Cardiac septum (tissue), 1 donor: ENCODE measurements at regions not wholly inside any gene's neighbourhood (a gene's known extent, or its start where the extent isn't known, plus 50 kb on each side); places are given as distances from the start of the nearest gene placed in this dataset.
"Not testable (repeated sequence)": the region's sequence is repeated elsewhere in the genome, so short reads cannot be mapped to it uniquely, and the experiment has no call there.

Source experiments
- DNase-seq: peaks from one replicate; pipeline ENCODE4 v3.0.0-alpha.2; 2020; ENCODE audit warnings: low spot score
- intact Hi-C: fragments of 100-400 bp; cut with DNase I; formaldehyde crosslinking; loops from one replicate; pipeline ENCODE4 v1.14.0; 2022
- donor health status: DM: no; HTN: no; CAD: no.

GRCh38 chr7:93751421-93751820 lies 139.1 kb downstream of the TFPI2 start:
- DNase-seq: no peak
- intact Hi-C loops: no loop called here

GRCh38 chr7:93750986-93751385 lies 139.6 kb downstream of the TFPI2 start:
- intact Hi-C loops: no loop called here
- no peak for DNase-seq

GRCh38 chr7:93747019-93747418 lies 143.5 kb downstream of the TFPI2 start:
- intact Hi-C loops: no loop called here
- DNase-seq: no peak

- intact Hi-C loops: no loop called here
- no peak for DNase-seq
These were observed 151.1 kb downstream of the TFPI2 start for GRCh38 chr7:93739424-93739823.

GRCh38 chr7:93737953-93738352 lies 152.6 kb downstream of the TFPI2 start:
- intact Hi-C loops: no loop called here
- no peak for DNase-seq

DNA sequence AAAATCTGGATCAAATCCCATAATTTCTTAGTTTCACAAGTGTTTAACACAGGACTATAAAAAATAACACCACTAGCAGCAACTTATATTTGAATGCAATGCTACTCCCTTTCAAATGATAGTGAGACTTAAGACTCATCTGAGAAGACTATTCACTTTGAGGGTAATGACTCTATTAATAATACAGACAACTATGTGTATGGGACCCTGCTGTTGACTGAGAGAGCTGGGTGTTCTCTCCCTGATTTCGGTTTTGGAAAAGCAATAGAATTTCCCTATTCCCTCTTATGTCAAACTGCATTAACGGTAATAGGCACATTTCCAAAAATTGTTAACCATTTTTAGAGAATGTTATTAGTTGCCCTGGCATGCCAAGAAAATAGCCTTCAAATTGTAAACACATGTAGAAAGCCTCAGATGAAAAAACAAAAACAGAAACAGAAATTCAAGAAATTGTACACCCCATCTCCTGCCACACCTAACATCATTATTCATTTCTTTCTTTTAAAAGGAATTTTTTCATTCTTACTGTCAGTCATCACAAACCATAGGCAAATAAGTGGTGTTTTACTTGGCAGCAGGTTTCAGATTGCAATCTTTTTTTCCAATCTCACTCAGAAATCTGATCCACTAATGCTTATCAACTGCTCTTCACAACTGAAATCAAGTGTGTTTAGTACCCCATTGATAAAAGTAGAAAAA lies 153.7 kb downstream of the TFPI2 start:
- intact Hi-C loops: no loop called here
- no peak for DNase-seq

DNA sequence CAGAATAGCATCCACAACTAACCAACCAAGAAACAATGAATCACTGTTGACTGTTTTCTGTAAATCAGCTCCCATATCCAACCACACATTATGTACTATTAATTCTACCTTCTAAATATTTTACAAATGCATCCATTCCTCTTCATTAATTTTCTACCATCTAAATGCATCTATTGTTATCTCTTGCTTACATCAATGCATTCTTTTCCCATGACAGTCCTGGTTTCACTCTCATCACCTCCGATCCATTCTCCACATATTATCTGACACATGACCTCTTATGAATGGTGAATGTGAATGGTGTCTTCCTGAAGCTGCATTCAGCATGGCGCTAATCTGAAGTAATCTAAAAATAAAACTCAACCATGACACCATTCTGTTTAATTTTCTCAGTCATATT lies 153.8 kb upstream of the CALCR start:
- no peak for DNase-seq
- intact Hi-C loops: no loop called here

- intact Hi-C loops: no loop called here
- DNase-seq: no peak
These were observed 151.4 kb upstream of the CALCR start for GRCh38 chr7:93725954-93726353.

GRCh38 chr7:93723424-93724124 lies 149.1 kb upstream of the CALCR start:
- intact Hi-C loops: no loop called here

DNA sequence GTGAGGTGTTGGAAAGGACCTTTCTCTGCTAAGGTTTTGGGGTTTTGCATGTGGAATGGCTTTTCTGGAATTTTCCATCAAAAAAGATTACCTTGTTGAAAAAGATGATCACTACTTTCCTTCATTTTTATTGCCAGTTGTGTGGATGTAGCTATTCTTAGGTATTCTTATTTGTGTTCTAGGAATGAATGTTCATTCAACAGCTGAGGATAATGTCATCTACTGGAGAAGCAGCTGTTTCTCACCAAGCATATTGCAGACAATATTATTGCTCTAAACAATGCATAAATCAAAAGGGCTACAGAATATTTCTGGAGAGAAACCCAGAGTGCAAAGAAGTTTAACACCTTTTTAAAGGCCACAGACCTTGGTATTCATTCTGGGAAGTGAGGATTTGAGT lies 145.6 kb upstream of the CALCR start:
- intact Hi-C loops: no loop called here
- DNase-seq: no peak

More at GRCh38 chr7:93723424-93724124, 149.1 kb upstream of the CALCR start:
- DNase-seq: peak; percentile 63

- intact Hi-C loops: no loop called here
- no peak for DNase-seq
These were observed 145.0 kb upstream of the CALCR start for GRCh38 chr7:93719546-93719945.

DNA sequence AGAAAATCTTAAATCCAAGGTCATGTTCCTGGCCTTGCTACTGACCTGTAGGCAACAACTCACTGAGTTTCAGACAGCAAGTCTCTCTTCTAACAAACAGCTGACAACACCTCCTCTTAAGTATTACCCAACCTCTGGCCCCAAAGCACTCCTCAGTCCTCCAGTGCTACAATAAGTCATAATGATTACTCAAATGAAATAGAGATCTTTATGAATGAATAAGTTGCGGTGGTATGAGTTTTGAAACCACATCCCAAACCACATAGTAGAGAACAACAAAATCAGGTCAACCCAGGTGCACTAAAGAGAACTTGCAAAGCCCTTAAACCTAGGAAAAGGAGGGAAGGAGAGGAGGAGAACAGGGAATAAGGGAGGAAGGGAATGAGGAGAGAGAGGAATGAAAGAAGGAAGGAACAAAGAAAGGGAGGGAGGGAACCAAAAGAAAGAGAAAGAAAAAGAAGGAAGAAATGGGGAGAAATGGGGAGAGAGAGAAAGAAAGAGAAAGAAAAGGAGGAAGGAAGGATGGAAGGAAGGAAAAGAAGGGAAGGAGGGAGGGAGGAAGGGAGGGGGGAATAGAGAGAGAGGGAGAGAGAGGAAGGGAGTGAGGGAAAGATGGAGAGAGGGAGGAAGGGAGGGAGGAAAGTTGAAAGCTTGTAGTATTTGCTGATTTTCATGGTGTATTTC lies 142.8 kb upstream of the CALCR start:
- intact Hi-C loops: no loop called here
- no peak for DNase-seq

DNA sequence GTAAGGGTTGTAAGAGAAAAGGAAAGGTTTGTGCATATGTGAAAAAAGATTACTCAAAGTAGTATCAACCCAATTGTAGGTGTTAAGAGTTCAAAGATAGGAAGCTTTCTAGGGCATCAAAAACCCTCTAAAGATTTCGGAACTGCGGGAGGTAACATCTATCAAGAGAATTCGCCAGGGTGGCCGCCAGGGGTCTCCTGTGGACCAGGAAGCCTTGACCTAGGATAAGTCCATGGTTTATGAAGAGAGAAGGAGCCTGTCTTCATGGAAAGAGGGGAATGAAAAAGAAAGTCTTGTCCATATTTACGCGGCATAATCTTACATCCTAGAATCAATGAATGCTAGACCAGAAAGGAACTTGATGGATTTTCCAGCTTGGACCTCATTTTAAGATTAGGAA lies 140.7 kb upstream of the CALCR start:
- DNase-seq: peak; percentile 69
- intact Hi-C loops: no loop called here

- intact Hi-C loops: no loop called here
- DNase-seq: no peak
These were observed 137.4 kb upstream of the CALCR start for GRCh38 chr7:93711926-93712325.

GRCh38 chr7:93708255-93708654 lies 133.7 kb upstream of the CALCR start:
- intact Hi-C loops, DNase-seq: not testable (repeated sequence)

- intact Hi-C loops: no loop called here
These were observed 132.7 kb upstream of the CALCR start for GRCh38 chr7:93707249-93707648.

GRCh38 chr7:93706162-93706561 lies 131.6 kb upstream of the CALCR start:
- DNase-seq, intact Hi-C loops: not testable (repeated sequence)

More at GRCh38 chr7:93707249-93707648, 132.7 kb upstream of the CALCR start:
- no peak for DNase-seq

DNA sequence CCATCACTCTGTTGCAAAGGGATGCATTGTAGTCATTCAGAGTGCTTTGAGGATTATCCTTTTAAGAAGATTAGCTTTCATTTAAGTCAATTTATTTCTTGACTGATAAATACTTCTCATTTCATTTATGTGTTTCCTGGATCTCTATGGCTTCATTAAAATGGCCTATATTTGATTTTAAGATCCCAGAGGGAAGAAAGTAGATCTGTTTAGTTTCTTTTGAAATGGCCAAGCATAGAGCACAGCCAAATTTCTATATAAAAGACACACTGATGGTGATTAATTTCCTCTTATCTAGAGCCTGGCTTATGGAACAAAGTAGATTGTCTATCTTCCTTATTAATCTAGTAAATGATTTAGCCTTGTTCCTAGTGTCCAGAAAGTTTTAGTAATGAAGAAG lies 129.7 kb upstream of the CALCR start:
- intact Hi-C loops: no loop called here
- DNase-seq: no peak

DNA sequence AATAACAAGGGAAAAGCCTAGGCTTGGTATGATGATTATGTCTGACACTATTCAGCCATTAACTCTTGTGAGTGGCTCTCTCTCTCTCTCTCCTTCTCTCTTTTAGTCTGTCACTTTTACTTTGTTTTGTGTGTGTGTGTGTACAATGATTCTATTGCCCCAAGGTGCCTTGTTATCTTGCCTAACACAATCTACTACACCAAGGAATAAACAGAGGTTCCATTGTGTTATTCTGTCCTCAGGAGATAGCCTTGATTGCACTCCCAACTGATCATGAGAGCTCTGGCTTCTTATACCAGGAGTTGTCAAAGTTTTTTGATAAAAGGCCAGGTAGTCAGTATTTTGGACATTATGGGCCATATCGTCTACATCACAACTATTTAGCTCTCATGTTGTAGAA lies 123.4 kb upstream of the CALCR start:
- intact Hi-C loops: no loop called here
- DNase-seq: no peak

GRCh38 chr7:93693796-93694195 lies 119.3 kb upstream of the CALCR start:
- no peak for DNase-seq
- intact Hi-C loops: no loop called here

GRCh38 chr7:93690021-93690420 lies 115.5 kb upstream of the CALCR start:
- no peak for DNase-seq
- intact Hi-C loops: no loop called here
